PC-3 (cell line): ENCODE measurements at regions not wholly inside any gene's neighbourhood (a gene's known extent, or its start where the extent isn't known, plus 50 kb on each side); places are given as distances from the start of the nearest gene placed in this dataset.

ENCODE experiments used
- EZH2 ChIP-seq: fragments of 300-600 bp; sonication (generic); IDR thresholded peaks from one replicate; pipeline ENCODE4 v1.6.1; 2017; ENCODE audit warnings: antibody characterized with exemption, mild to moderate bottlenecking, low read length; ENCODE audit not compliant: unreplicated experiment
- EZH2phosphoT487 ChIP-seq: fragments of 300-600 bp; sonication (generic); IDR thresholded peaks from 2 replicates; pipeline ENCODE4 v1.6.1; 2018; ENCODE audit warnings: mild to moderate bottlenecking, antibody characterized with exemption, low read length, borderline replicate concordance
- TF ChIP-seq, protein P1 (sequence below): fragments of 300-600 bp; sonication (generic); conservative IDR thresholded peaks from 2 replicates; pipeline ENCODE4 v1.5.1; 2017; ENCODE audit warnings: antibody characterized with exemption, low read depth, mild to moderate bottlenecking, low read length

GRCh38 chr2:172672114-172672513, 63.5 kb upstream of the RAPGEF4 start:
- TF ChIP-seq, protein P1, sequence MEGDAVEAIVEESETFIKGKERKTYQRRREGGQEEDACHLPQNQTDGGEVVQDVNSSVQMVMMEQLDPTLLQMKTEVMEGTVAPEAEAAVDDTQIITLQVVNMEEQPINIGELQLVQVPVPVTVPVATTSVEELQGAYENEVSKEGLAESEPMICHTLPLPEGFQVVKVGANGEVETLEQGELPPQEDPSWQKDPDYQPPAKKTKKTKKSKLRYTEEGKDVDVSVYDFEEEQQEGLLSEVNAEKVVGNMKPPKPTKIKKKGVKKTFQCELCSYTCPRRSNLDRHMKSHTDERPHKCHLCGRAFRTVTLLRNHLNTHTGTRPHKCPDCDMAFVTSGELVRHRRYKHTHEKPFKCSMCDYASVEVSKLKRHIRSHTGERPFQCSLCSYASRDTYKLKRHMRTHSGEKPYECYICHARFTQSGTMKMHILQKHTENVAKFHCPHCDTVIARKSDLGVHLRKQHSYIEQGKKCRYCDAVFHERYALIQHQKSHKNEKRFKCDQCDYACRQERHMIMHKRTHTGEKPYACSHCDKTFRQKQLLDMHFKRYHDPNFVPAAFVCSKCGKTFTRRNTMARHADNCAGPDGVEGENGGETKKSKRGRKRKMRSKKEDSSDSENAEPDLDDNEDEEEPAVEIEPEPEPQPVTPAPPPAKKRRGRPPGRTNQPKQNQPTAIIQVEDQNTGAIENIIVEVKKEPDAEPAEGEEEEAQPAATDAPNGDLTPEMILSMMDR, result no peak
- TF ChIP-seq EZH2phosphoT487 (no peak), EZH2 (no peak)
